GM19372 (cell line): ENCODE measurements at regions not wholly inside any gene's neighbourhood (a gene's known extent, or its start where the extent isn't known, plus 50 kb on each side); places are given as distances from the start of the nearest gene placed in this dataset.

ENCODE experiments used
- ATAC-seq: cut with Tn5 transposase; IDR thresholded peaks from one replicate; pipeline ENCODE4 v1.9.1; 2021; ENCODE audit warnings: mild to moderate bottlenecking, low read depth, moderate library complexity; ENCODE audit not compliant: unreplicated experiment

DNA sequence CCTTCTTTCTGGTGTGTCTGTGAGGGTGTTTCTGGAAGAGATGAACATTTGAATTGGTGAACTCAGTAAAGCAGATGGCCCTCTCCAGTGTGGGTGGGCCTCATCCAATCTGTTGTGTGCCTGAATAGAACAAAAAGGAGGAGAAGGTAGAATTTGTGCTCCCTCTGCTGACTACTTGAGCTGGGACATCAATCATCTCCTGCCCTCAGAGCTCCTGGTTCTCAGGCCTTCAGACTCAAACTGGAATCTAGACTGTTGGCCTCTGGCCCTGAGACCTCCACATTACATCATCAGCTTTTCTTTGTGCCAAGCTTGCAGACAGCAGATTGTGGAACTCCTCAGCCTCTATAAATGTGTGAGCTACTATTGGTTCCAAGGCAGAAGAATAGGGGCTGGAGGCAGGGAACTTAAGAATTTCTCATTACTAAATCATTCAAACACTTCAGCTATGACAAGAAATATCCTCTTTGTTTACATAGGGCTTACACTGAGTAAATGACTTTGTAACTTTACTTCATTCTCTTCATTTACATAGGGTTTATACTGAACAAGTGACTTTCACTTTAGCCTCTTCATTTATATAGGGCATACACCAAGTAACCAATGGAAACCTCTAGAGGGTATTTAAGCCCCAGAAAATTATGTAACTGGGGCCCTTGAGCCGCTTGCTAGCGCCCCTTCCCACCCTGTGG, 86.9 kb upstream of the NWD2 start:
- no peak for ATAC-seq

DNA sequence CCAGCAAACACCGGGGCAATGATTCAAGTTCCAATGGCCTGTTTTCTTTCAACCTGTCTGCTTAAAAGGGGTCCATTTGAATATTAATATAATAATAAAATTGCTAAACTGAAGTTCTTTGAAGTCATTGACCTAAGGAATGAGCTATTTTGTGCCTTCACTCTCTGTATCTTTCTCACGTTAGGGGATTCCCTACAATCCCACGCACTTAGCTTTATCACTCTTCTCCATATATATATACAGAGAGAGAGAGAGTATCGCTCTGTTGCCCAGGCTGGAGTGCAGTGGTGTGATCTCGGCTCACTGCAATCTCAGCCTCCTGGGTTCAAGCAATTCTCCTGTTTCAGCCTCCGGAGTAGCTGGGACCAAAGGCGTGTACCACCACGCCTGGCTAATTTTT, 83.9 kb upstream of the NWD2 start:
- ATAC-seq: no peak

DNA sequence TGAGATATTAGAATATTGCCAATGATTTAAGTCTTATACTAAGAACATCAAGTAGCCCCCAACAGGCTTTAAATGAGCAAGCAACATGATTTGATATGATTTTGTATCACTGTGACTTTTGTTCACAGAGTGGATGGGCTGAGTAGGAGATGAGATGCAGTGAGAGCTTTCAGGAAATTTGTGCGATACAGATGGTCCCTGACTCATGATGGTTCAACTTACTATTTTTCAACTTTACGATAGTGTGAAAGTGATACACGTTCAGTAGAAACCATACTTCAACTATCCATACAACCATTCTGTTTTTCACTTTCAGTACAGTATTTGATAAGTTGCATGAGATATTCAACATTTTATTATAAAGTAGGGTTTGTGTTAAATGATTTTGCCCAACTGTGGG, 78.7 kb upstream of the NWD2 start:
- ATAC-seq: no peak

DNA sequence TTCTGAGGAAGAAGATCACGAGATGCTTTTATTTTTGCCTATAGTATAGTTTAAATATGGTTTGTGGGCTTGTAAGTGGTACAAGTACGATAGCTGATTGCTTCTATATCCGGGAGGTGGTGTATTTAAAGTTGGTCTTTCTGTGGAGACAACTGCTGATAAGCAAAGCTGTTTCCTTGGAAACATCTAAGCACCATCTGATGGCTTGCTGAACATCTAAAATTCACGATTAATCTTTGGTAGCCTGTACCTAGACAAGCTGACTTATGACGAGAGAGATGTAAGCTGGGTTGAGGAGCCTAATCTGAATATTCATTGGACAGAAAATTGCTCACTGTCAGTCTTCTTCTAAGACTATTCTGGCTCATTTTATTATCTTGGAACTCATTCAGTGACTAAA, 74.6 kb upstream of the NWD2 start:
- ATAC-seq: no peak

DNA sequence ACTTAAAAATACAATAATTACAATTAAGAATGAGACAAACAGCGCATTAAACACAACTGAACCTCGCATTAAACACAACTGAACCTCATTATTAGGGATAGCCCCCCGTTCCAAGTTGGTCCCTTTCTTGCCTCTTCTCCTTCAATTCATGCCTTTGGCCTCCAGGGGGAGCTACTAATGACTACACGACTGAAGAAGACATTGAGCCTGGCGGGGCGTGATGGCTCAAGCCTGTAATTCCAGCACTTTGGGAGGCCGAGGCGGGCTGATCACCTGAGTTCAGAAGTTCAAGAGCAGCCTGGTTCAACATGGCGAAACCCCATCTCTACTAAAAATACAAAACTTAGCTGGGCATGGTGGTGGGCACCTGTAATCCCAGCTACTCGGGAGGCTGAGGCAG, 56.4 kb upstream of the NWD2 start:
- ATAC-seq: no peak
